Activated T-cell treated with anti-CD3 and anti-CD28 coated beads, Interleukin-2, amount 50 U/mL, for 48 hours (primary cell): ENCODE measurements at regions not wholly inside any gene's neighbourhood (a gene's known extent, or its start where the extent isn't known, plus 50 kb on each side); places are given as distances from the start of the nearest gene placed in this dataset.
"Not testable (repeated sequence)": the region's sequence is repeated elsewhere in the genome, so short reads cannot be mapped to it uniquely, and the experiment has no call there.

Source experiments
- DNase-seq, 2 experiments: peaks; one replicate each; pipeline ENCODE4 v3.0.0-alpha.2; 2020

DNA sequence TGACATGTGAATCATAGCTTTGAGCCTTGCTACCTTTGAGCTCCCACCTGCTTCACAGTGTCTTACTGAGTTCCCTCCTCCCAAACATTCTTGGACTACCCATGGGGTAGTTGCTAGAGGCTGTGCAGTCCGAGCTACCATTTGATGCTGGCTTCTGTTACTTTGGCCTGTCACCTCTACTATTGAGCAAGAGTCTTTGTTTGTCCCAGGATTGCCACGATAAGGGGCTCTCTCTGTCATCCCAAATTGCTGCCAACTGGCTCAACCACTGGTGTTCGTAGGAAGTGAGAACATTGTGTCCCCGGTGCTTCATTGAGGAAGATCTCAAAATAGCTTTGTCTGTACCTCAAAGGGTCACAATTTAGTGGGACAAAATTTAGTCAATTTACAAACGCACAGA lies 59.1 kb upstream of the PAX8 start:
- DNase-seq = no peak

DNA sequence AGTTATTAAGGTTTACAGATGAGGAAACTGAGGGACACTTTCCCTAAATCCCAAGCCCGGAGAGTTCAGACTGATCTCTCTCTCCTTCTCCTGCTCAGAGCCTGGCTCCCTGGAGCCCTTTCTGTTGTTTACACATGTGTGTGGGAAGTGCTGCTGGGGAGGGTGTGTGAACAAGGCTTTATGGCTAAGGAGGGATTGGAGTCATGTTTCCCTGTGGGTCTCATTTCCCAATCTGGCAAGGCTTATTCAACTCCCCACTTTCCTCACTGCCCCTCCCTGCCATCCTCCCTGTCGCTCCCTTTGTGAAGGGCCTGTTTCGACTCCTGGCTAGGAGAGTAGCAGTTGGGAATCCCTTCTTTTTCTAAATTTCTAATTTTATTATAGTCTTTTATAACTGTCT lies 57.3 kb upstream of the PAX8 start:
- not testable (repeated sequence) for DNase-seq

DNA sequence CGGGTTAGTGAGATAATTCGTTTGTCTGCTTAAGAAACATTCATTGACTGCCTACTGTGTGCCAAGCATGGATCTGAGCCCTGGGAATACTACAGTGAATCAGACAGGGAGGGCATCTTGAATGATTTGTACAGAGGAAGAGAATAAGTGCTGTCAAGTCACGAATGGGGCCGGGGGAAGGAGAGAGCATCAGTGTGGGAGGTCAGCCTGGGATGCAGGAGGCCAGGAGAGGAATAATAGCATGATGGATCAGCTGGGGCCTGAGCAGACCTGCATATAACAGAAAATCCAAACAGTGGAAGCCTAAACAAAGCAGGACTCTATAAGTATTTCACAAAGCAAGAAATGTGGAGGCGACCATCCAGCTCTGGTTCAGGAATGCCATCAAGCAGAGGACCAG lies 55.4 kb upstream of the PAX8 start:
- no peak for DNase-seq

DNA sequence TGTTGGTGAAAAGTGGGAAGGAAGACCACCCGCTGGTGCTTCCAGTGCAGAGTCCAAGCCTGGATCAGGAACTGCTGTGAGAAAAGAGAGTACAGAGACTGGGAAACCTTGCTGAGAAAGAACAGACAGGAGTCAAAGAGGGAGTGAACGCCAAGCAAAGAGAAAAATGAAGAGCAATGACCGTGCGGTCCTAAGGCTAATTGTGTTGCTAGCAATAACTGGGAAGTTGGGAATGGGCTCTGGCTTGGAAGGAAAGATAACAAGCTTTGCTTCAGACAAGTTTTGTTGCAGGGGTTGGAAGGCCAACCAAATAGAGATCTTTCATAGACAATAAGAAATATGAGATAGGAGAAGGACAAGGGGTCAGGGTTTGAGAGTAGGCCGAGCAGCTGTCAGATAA lies 55.0 kb upstream of the PAX8 start:
- DNase-seq = not testable (repeated sequence)

DNA sequence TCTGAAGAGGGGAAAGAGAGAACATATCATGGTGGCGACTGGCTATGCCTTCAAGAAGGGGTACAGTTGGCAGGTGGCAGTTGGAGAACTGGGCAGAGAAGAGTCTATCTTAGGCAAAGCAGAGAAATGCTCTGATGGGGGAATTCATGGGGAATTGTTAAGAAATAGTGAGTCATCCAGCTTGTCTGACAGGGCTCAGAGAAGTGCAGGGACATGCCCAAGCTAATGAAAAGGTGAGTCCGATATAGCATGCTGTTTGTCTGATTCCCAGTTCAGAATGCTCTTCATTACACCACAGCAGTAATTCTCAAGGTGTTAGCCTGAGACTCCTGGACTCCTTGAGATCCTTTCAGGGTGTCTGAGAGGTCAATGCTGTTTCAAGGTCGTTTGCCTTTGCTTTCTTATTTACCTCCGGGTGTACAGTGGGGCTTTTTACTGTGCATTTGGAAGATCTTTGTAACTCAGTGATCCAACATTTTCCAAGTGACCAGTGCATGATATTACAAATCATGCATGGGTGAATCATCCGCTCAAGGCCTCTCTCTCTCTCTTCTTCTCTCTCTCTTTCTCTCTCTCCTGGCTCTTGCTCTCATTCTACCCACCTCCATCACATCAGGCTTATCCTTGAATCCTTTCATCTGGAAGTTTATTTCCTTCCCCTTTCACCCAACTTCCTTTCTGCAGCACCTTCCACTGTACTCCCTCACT lies 51.5 kb upstream of the PAX8 start:
- DNase-seq = not testable (repeated sequence)

DNA sequence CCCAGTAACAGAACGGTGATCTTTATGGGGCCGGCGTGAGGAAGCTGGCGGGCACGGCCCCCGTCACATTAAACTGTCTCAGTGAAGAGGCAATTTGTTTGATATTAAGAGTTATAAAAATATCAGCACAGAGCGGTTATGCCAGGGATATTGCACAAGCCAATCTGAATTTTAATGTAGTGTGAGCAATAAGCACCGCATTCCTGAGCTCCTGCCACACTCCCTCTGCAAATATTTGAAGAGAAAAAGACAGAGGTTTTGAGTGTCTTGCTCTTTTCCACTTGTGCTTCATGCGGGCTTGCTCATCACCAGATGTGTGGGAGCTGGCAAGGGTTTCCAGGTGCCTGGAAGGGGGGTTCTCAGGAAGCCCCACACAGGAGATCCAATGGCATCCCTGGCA lies 50.3 kb upstream of the PAX8 start:
- not testable (repeated sequence) for DNase-seq

DNA sequence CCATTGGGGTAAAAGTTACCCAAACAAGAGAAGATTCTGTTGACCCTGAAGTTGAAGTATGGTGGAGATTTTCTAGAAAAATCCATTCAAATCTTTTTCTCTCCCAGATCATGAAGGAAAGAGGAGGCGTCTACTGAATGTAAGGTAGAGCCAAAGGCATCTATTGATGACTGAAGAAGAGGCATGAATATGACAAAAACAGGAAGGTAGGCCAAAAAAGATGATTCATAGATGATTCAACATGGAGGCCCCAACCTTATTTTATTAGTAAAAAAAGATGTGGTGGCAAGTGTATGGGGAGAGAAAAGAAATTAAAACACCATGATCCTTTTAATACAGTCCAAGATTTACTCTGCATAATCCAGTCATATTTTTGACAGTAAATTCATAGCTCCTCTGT lies 49.9 kb upstream of the PAX8 start:
- DNase-seq = not testable (repeated sequence)
